ENCODE measurements at regions not wholly inside any gene's neighbourhood (a gene's known extent, or its start where the extent isn't known, plus 50 kb on each side); places are given as distances from the start of the nearest gene placed in this dataset.

- TF ChIP-seq, protein P1, sequence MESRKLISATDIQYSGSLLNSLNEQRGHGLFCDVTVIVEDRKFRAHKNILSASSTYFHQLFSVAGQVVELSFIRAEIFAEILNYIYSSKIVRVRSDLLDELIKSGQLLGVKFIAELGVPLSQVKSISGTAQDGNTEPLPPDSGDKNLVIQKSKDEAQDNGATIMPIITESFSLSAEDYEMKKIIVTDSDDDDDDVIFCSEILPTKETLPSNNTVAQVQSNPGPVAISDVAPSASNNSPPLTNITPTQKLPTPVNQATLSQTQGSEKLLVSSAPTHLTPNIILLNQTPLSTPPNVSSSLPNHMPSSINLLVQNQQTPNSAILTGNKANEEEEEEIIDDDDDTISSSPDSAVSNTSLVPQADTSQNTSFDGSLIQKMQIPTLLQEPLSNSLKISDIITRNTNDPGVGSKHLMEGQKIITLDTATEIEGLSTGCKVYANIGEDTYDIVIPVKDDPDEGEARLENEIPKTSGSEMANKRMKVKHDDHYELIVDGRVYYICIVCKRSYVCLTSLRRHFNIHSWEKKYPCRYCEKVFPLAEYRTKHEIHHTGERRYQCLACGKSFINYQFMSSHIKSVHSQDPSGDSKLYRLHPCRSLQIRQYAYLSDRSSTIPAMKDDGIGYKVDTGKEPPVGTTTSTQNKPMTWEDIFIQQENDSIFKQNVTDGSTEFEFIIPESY (IDR thresholded peaks at IDR 0.05): no peak
Observed at GRCh38 chr11:97516688-97517087, 1126.9 kb downstream of the JRKL start (continued).

GRCh38 chr11:97525273-97525672, 1135.5 kb downstream of the JRKL start:
- H3K4me1 ChIP-seq (ENCODE audit: control insufficient read depth in 4 of 4, insufficient read depth in 4 of 4, low read length in 3 of 4): no peaks in the 10 kb centered on the region
- H3K4me3 ChIP-seq (ENCODE audit: low read depth in 1 of 3, low read length in 3 of 3): no peak overlapping the region
- H3K36me3 ChIP-seq (ENCODE audit: control insufficient read depth in 4 of 4, insufficient read depth in 3 of 4, low read depth in 1 of 4, low read length in 3 of 4): no peaks in the 10 kb centered on the region
- no peak for DNase-seq (ENCODE audit: low spot score)
- no peak overlapping the region for H3K9ac ChIP-seq (ENCODE audit: low read depth in 1 of 2, low read length in 2 of 2)
- no peak overlapping the region for H3K27ac ChIP-seq (ENCODE audit: low read depth in 1 of 2, low read length in 2 of 2)
- no peak for TF ChIP-seq TAF1 (conservative IDR thresholded peaks at IDR 0.05)
- no peak for TF ChIP-seq SP1 (IDR thresholded peaks at IDR 0.05)
- TF ChIP-seq EGR1 (IDR thresholded peaks at IDR 0.05; ENCODE audit: low read depth in 2 of 2): no peak
- TF ChIP-seq, protein P2, sequence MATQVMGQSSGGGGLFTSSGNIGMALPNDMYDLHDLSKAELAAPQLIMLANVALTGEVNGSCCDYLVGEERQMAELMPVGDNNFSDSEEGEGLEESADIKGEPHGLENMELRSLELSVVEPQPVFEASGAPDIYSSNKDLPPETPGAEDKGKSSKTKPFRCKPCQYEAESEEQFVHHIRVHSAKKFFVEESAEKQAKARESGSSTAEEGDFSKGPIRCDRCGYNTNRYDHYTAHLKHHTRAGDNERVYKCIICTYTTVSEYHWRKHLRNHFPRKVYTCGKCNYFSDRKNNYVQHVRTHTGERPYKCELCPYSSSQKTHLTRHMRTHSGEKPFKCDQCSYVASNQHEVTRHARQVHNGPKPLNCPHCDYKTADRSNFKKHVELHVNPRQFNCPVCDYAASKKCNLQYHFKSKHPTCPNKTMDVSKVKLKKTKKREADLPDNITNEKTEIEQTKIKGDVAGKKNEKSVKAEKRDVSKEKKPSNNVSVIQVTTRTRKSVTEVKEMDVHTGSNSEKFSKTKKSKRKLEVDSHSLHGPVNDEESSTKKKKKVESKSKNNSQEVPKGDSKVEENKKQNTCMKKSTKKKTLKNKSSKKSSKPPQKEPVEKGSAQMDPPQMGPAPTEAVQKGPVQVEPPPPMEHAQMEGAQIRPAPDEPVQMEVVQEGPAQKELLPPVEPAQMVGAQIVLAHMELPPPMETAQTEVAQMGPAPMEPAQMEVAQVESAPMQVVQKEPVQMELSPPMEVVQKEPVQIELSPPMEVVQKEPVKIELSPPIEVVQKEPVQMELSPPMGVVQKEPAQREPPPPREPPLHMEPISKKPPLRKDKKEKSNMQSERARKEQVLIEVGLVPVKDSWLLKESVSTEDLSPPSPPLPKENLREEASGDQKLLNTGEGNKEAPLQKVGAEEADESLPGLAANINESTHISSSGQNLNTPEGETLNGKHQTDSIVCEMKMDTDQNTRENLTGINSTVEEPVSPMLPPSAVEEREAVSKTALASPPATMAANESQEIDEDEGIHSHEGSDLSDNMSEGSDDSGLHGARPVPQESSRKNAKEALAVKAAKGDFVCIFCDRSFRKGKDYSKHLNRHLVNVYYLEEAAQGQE (IDR thresholded peaks at IDR 0.05): no peak
- TF ChIP-seq, protein P1 (IDR thresholded peaks at IDR 0.05): no peak
- TF ChIP-seq FOXA2 (IDR thresholded peaks at IDR 0.05): no peak
- TF ChIP-seq NR2F2 (IDR thresholded peaks at IDR 0.05): no peak
- TF ChIP-seq GABPA (IDR thresholded peaks at IDR 0.05 in 1 of 2, conservative IDR thresholded peaks at IDR 0.05 in 1 of 2): no peak
- no peak for TF ChIP-seq HNF4G (IDR thresholded peaks at IDR 0.05)
- TF ChIP-seq RAD21 (IDR thresholded peaks at IDR 0.05): no peak
- no peak for TF ChIP-seq YY1 (IDR thresholded peaks at IDR 0.05)
- TF ChIP-seq RXRA (IDR thresholded peaks at IDR 0.05): no peak
- TF ChIP-seq JUND (IDR thresholded peaks at IDR 0.05): no peak
- TF ChIP-seq HNF4A (conservative IDR thresholded peaks at IDR 0.05): no peak
- no peak for TF ChIP-seq FOXA1 (IDR thresholded peaks at IDR 0.05)
- no peak for TF ChIP-seq ATF3 (IDR thresholded peaks at IDR 0.05)
- TF ChIP-seq, protein P3, sequence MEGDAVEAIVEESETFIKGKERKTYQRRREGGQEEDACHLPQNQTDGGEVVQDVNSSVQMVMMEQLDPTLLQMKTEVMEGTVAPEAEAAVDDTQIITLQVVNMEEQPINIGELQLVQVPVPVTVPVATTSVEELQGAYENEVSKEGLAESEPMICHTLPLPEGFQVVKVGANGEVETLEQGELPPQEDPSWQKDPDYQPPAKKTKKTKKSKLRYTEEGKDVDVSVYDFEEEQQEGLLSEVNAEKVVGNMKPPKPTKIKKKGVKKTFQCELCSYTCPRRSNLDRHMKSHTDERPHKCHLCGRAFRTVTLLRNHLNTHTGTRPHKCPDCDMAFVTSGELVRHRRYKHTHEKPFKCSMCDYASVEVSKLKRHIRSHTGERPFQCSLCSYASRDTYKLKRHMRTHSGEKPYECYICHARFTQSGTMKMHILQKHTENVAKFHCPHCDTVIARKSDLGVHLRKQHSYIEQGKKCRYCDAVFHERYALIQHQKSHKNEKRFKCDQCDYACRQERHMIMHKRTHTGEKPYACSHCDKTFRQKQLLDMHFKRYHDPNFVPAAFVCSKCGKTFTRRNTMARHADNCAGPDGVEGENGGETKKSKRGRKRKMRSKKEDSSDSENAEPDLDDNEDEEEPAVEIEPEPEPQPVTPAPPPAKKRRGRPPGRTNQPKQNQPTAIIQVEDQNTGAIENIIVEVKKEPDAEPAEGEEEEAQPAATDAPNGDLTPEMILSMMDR (IDR thresholded peaks at IDR 0.05; ENCODE audit: low read depth, low read length, missing input control): no peak
- TF ChIP-seq, protein P4, sequence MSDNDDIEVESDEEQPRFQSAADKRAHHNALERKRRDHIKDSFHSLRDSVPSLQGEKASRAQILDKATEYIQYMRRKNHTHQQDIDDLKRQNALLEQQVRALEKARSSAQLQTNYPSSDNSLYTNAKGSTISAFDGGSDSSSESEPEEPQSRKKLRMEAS (IDR thresholded peaks at IDR 0.05): no peak
- 38% methylated on average over 2 of the region's 2 CpGs for WGBS
- no peaks in the 10 kb centered on the region for H3K27me3 ChIP-seq (ENCODE audit: control insufficient read depth in 4 of 4, insufficient read depth in 4 of 4, low read length in 3 of 4)
- no peaks in the 10 kb centered on the region for H3K9me3 ChIP-seq (ENCODE audit: control insufficient read depth in 4 of 4, low read length in 3 of 4)
